Immature natural killer cell (primary cell): ENCODE measurements at regions not wholly inside any gene's neighbourhood (a gene's known extent, or its start where the extent isn't known, plus 50 kb on each side); places are given as distances from the start of the nearest gene placed in this dataset.
"Not testable (repeated sequence)": the region's sequence is repeated elsewhere in the genome, so short reads cannot be mapped to it uniquely, and the experiment has no call there.

Source experiments
- DNase-seq, 3 donors: peaks; one replicate each; pipeline ENCODE4 v3.0.0; 2022; ENCODE audit warnings: mixed read lengths in 1 of 3
- H3K27ac Mint-ChIP-seq, 6 donors: one replicate each; pipeline ENCODE4 v1.8.0; 2020; ENCODE audit warnings: mixed read lengths in 6 of 6, mild to moderate bottlenecking in 5 of 6, inconsistent platforms in 4 of 6, moderate library complexity in 3 of 6
- H3K27me3 Mint-ChIP-seq, 3 donors: one replicate each; pipeline ENCODE4 v1.8.0; 2020 to 2021; ENCODE audit warnings: low read depth in 3 of 3, mild to moderate bottlenecking in 3 of 3, mixed read lengths in 3 of 3, moderate library complexity in 3 of 3, inconsistent platforms in 1 of 3
- H3K36me3 Mint-ChIP-seq, 3 donors: one replicate each; pipeline ENCODE4 v1.8.0; 2020; ENCODE audit warnings: mixed read lengths in 3 of 3, inconsistent platforms in 2 of 3, mild to moderate bottlenecking in 2 of 3
- H3K4me1 Mint-ChIP-seq, 2 donors: one replicate each; pipeline ENCODE4 v1.8.0; 2020; ENCODE audit warnings: inconsistent platforms in 2 of 2, mild to moderate bottlenecking in 2 of 2, mixed read lengths in 2 of 2, moderate library complexity in 1 of 2
- H3K4me3 Mint-ChIP-seq, 5 donors: one replicate each; pipeline ENCODE4 v1.8.0; 2020; ENCODE audit warnings: mild to moderate bottlenecking in 5 of 5, mixed read lengths in 5 of 5, inconsistent platforms in 3 of 5, moderate library complexity in 3 of 5
- H3K9me3 Mint-ChIP-seq, 6 donors: one replicate each; pipeline ENCODE4 v1.8.0; 2020; ENCODE audit warnings: mild to moderate bottlenecking in 6 of 6, mixed read lengths in 6 of 6, inconsistent platforms in 4 of 6, moderate library complexity in 3 of 6

GRCh38 chr6:10081957-10082356, 332.9 kb downstream of the TFAP2A start:
- Mint-ChIP-seq H3K36me3 (no peaks in the 10 kb centered on the region), H3K4me3 (no peak overlapping the region), H3K4me1 (no peaks in the 10 kb centered on the region), H3K27me3 (peaks cover 0 to 1% (median 0%) of the 10 kb centered on the region in 3 donors), H3K9me3 (peaks cover 0 to 4% (median 0%) of the 10 kb centered on the region in 6 donors), H3K27ac (no peak overlapping the region)
- DNase-seq = no peak

- Mint-ChIP-seq H3K4me3 (no peak overlapping the region), H3K9me3 (peaks cover 0 to 4% (median 0%) of the 10 kb centered on the region in 6 donors), H3K4me1 (no peaks in the 10 kb centered on the region), H3K36me3 (no peaks in the 10 kb centered on the region), H3K27me3 (peaks cover 0 to 1% (median 0%) of the 10 kb centered on the region in 3 donors), H3K27ac (no peak overlapping the region)
- DNase-seq = no peak
Measured at GRCh38 chr6:10081075-10081474, 333.8 kb downstream of the TFAP2A start.

GRCh38 chr6:10080561-10080960, 334.3 kb downstream of the TFAP2A start:
- H3K4me3 Mint-ChIP-seq = no peak overlapping the region
- H3K9me3 Mint-ChIP-seq = peaks cover 0 to 4% (median 2%) of the 10 kb centered on the region in 6 donors
- DNase-seq = no peak
- peaks cover 0 to 1% (median 0%) of the 10 kb centered on the region in 3 donors for H3K27me3 Mint-ChIP-seq
- H3K4me1 Mint-ChIP-seq = no peaks in the 10 kb centered on the region
- H3K36me3 Mint-ChIP-seq = no peaks in the 10 kb centered on the region
- H3K27ac Mint-ChIP-seq = no peak overlapping the region

GRCh38 chr6:10078581-10078980, 336.3 kb downstream of the TFAP2A start:
- Mint-ChIP-seq H3K4me3 (no peak overlapping the region), H3K27me3 (peaks cover 0 to 1% (median 0%) of the 10 kb centered on the region in 3 donors), H3K27ac (no peak overlapping the region), H3K36me3 (peaks cover 0 to 3% (median 0%) of the 10 kb centered on the region in 3 donors), H3K4me1 (no peaks in the 10 kb centered on the region), H3K9me3 (peaks cover 0 to 9% (median 4%) of the 10 kb centered on the region in 6 donors)
- DNase-seq = no peak

GRCh38 chr6:10074726-10075125, 340.1 kb downstream of the TFAP2A start:
- not testable (repeated sequence) for H3K36me3 Mint-ChIP-seq, H3K27ac Mint-ChIP-seq, DNase-seq, H3K4me1 Mint-ChIP-seq, H3K4me3 Mint-ChIP-seq, H3K27me3 Mint-ChIP-seq
- peaks cover 0 to 15% (median 3%) of the 10 kb centered on the region in 6 donors for H3K9me3 Mint-ChIP-seq

- Mint-ChIP-seq H3K27me3 (no peaks in the 10 kb centered on the region), H3K27ac (no peak overlapping the region), H3K4me1 (no peaks in the 10 kb centered on the region), H3K9me3 (peaks cover 2 to 13% (median 3%) of the 10 kb centered on the region in 6 donors), H3K36me3 (peaks cover 0 to 3% (median 0%) of the 10 kb centered on the region in 3 donors), H3K4me3 (no peak overlapping the region)
- DNase-seq = no peak
Measured at GRCh38 chr6:10073341-10073740, 341.5 kb downstream of the TFAP2A start.

- H3K4me1 Mint-ChIP-seq = no peaks in the 10 kb centered on the region
- H3K9me3 Mint-ChIP-seq = peaks cover 2 to 13% (median 3%) of the 10 kb centered on the region in 6 donors
- DNase-seq = no peak
- H3K36me3 Mint-ChIP-seq = peaks cover 0 to 3% (median 0%) of the 10 kb centered on the region in 3 donors
- no peaks in the 10 kb centered on the region for H3K27me3 Mint-ChIP-seq
- H3K4me3 Mint-ChIP-seq = no peak overlapping the region
- H3K27ac Mint-ChIP-seq = no peak overlapping the region
Measured at GRCh38 chr6:10071631-10072220, 343.1 kb downstream of the TFAP2A start.

GRCh38 chr6:10060004-10060403, 354.9 kb downstream of the TFAP2A start:
- H3K4me3 Mint-ChIP-seq = no peak overlapping the region
- DNase-seq = no peak
- peaks cover 2 to 28% (median 5%) of the 10 kb centered on the region in 6 donors for H3K9me3 Mint-ChIP-seq
- H3K4me1 Mint-ChIP-seq = no peaks in the 10 kb centered on the region
- no peaks in the 10 kb centered on the region for H3K36me3 Mint-ChIP-seq
- no peaks in the 10 kb centered on the region for H3K27me3 Mint-ChIP-seq
- H3K27ac Mint-ChIP-seq = no peak overlapping the region

GRCh38 chr6:10054672-10055071, 360.2 kb downstream of the TFAP2A start:
- Mint-ChIP-seq H3K9me3 (peaks cover 6 to 21% (median 15%) of the 10 kb centered on the region in 6 donors), H3K4me1 (no peaks in the 10 kb centered on the region), H3K27ac (no peak overlapping the region), H3K4me3 (no peak overlapping the region), H3K36me3 (no peaks in the 10 kb centered on the region), H3K27me3 (peaks cover 0 to 2% (median 0%) of the 10 kb centered on the region in 3 donors)
- DNase-seq = no peak

- no peak for DNase-seq
- no peaks in the 10 kb centered on the region for H3K36me3 Mint-ChIP-seq
- H3K27me3 Mint-ChIP-seq = peaks cover 0 to 2% (median 0%) of the 10 kb centered on the region in 3 donors
- peaks cover 11 to 22% (median 16%) of the 10 kb centered on the region in 6 donors for H3K9me3 Mint-ChIP-seq
- no peak overlapping the region for H3K4me3 Mint-ChIP-seq
- H3K27ac Mint-ChIP-seq = no peak overlapping the region
- no peaks in the 10 kb centered on the region for H3K4me1 Mint-ChIP-seq
Measured at GRCh38 chr6:10051283-10051682, 363.6 kb downstream of the TFAP2A start.

- no peak for DNase-seq
- Mint-ChIP-seq H3K27me3 (peaks cover 0 to 2% (median 0%) of the 10 kb centered on the region in 3 donors), H3K4me1 (no peaks in the 10 kb centered on the region), H3K36me3 (no peaks in the 10 kb centered on the region), H3K27ac (no peak overlapping the region), H3K9me3 (peaks cover 11 to 26% (median 16%) of the 10 kb centered on the region in 6 donors), H3K4me3 (no peak overlapping the region)
Measured at GRCh38 chr6:10048370-10049297, 366.2 kb downstream of the TFAP2A start.

GRCh38 chr6:10042280-10042679, 372.6 kb downstream of the TFAP2A start:
- Mint-ChIP-seq H3K36me3 (no peaks in the 10 kb centered on the region), H3K9me3 (peaks cover 0 to 13% (median 3%) of the 10 kb centered on the region in 6 donors), H3K4me3 (no peak overlapping the region), H3K27ac (no peak overlapping the region), H3K4me1 (no peaks in the 10 kb centered on the region), H3K27me3 (peaks cover 0 to 2% (median 0%) of the 10 kb centered on the region in 3 donors)
- no peak for DNase-seq

GRCh38 chr6:10033223-10033829, 381.5 kb downstream of the TFAP2A start:
- H3K27ac Mint-ChIP-seq = no peak overlapping the region
- DNase-seq = no peak
- no peaks in the 10 kb centered on the region for H3K36me3 Mint-ChIP-seq
- H3K27me3 Mint-ChIP-seq = peaks cover 0 to 2% (median under 1%) of the 10 kb centered on the region in 3 donors
- H3K9me3 Mint-ChIP-seq = peaks cover 0 to 14% (median 0%) of the 10 kb centered on the region in 6 donors
- H3K4me1 Mint-ChIP-seq = no peaks in the 10 kb centered on the region
- no peak overlapping the region for H3K4me3 Mint-ChIP-seq

- peaks cover 0 to 14% (median 0%) of the 10 kb centered on the region in 6 donors for H3K9me3 Mint-ChIP-seq
- H3K4me3 Mint-ChIP-seq = no peak overlapping the region
- DNase-seq = no peak
- no peak overlapping the region for H3K27ac Mint-ChIP-seq
- H3K4me1 Mint-ChIP-seq = no peaks in the 10 kb centered on the region
- H3K27me3 Mint-ChIP-seq = peaks cover 0 to 2% (median 0%) of the 10 kb centered on the region in 3 donors
- no peaks in the 10 kb centered on the region for H3K36me3 Mint-ChIP-seq
Measured at GRCh38 chr6:10031617-10032016, 383.3 kb downstream of the TFAP2A start.
